Thoracic aorta (tissue), 2 donors: ENCODE measurements at regions not wholly inside any gene's neighbourhood (a gene's known extent, or its start where the extent isn't known, plus 50 kb on each side); places are given as distances from the start of the nearest gene placed in this dataset.

Experiments
- ATAC-seq: fragments of 150-250 bp; one replicate; pipeline ENCODE4 v1.8.0; 2017; ENCODE audit warnings: low read depth; ENCODE audit not compliant: insufficient number of reproducible peaks, low FRiP score
- DNase-seq: peaks from one replicate; pipeline ENCODE4 v3.0.0-alpha.2; 2020; ENCODE audit warnings: low spot score
- H3K27ac ChIP-seq, 2 donors: fragments of 200-600 bp; sonication (generic); 1 replicate in 1 of 2; 2 replicates in 1 of 2; pipeline ENCODE4 v1.5.1; 2016; ENCODE audit warnings: mild to moderate bottlenecking in 2 of 2, moderate library complexity in 2 of 2
- H3K27me3 ChIP-seq: fragments of 200-600 bp; sonication (generic); replicated peaks from 2 replicates; pipeline ENCODE4 v1.6.0; 2016; ENCODE audit warnings: mild to moderate bottlenecking; ENCODE audit not compliant: insufficient read depth
- H3K36me3 ChIP-seq: fragments of 200-600 bp; sonication (generic); one replicate; pipeline ENCODE4 v1.5.1; 2016
- H3K4me1 ChIP-seq, 2 donors: fragments of 200-600 bp; sonication (generic); 1 replicate in 1 of 2; 2 replicates in 1 of 2; pipeline versions ENCODE4 v1.5.1 to v1.6.0; 2016; ENCODE audit warnings: low read depth in 2 of 2, mild to moderate bottlenecking in 1 of 2; ENCODE audit not compliant: control insufficient read depth in 1 of 2
- H3K4me3 ChIP-seq: fragments of 200-600 bp; sonication (generic); 2 replicates; pipeline ENCODE4 v1.5.1; 2016; ENCODE audit warnings: mild to moderate bottlenecking
- H3K9me3 ChIP-seq: fragments of 200-600 bp; sonication (generic); 2 replicates; pipeline ENCODE4 v1.5.1; 2016
- TF ChIP-seq, protein P1 (sequence below): fragments of 200-600 bp; sonication (generic); IDR thresholded peaks from one replicate; pipeline ENCODE4 v1.5.1; 2019; ENCODE audit warnings: antibody characterized with exemption

DNA sequence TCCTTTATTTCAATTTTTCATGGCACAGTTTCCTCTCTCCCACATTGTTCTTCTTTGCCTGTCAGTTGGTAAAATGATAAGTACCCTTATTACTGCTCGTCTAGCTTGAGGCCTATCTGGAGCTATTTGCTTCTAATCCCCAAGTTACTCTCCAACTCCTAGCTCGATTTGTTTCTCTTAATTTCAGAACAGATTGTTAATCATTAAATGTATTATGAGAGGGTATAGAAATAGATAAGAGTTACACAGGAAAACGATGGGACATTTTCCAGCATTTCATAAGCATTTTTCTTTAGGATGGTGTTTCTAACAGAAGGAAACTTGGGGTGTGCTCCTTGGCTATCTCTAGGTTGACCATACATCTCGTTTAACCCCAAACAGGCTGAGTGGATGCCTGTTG lies 540.5 kb upstream of the FZD8 start:
- peak overlapping the region; percentile 50 for H3K4me3 ChIP-seq
- peaks cover 4 to 21% of the 10 kb centered on the region in 2 donors for H3K4me1 ChIP-seq
- TF ChIP-seq, protein P1, sequence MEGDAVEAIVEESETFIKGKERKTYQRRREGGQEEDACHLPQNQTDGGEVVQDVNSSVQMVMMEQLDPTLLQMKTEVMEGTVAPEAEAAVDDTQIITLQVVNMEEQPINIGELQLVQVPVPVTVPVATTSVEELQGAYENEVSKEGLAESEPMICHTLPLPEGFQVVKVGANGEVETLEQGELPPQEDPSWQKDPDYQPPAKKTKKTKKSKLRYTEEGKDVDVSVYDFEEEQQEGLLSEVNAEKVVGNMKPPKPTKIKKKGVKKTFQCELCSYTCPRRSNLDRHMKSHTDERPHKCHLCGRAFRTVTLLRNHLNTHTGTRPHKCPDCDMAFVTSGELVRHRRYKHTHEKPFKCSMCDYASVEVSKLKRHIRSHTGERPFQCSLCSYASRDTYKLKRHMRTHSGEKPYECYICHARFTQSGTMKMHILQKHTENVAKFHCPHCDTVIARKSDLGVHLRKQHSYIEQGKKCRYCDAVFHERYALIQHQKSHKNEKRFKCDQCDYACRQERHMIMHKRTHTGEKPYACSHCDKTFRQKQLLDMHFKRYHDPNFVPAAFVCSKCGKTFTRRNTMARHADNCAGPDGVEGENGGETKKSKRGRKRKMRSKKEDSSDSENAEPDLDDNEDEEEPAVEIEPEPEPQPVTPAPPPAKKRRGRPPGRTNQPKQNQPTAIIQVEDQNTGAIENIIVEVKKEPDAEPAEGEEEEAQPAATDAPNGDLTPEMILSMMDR = no peak
- H3K36me3 ChIP-seq = no peaks in the 10 kb centered on the region
- no peak for ATAC-seq
- no peaks in the 10 kb centered on the region for H3K9me3 ChIP-seq
- DNase-seq = no peak
- no peaks in the 10 kb centered on the region for H3K27me3 ChIP-seq
- H3K27ac ChIP-seq = peak overlapping the region; percentile 7 to 37

DNA sequence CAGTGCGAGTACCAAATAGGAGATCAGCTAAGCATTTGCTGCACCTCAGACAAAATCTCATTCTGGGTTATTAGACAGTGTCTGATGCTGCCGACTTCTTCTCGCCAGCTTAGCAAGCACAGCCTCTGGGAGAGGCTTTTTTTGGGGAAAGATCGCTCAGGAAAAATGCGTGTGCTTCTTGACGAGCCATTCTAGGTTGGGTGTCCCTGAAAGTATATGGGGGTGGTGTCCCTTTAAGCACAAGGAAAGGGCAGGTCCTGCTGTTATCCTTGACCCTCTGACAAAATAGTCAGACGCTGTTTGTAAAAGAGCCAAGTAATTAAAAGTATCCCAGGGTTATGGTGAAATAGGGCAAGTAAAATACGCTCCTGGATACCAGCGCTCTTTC lies 540.1 kb upstream of the FZD8 start:
- Histone ChIP-seq H3K27ac (peak overlapping the region; percentile 7 to 37), H3K4me1 (peaks cover 4 to 18% of the 10 kb centered on the region in 2 donors)
- TF ChIP-seq, protein P1 = no peak

DNA sequence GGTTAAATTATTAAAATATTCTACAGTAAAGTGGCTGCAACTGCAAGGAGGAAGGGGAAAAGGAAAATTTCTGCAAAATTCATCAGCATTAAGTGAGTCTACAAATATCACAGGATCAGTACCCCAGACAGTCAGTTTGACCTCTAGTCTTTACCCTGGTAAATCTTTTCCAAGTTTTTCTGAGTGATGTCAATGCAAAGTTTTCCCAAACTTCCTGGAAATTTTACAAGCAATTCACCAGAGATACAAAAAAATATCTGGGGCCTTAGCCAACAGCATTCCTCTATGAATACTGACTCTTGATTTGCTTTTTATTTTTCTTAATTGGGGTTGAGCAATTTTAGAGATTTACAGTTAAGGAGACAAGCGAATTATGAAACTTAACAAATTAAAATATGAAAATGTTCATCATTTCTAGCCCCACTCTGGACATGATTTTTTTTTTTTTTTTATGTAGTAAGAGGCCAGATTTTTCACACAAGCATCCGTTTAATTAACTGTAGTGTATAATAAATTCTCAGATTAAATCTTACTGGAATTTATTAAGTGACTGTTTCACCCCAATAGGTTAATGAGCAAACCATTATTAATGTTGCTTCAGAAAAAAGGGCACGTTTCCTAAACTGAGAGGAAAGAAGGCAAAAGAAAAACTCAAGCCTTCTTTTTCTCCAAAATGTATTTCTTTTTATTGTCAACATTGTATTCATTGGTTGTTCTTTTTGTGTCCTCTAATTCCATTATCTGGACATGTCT lies 539.5 kb upstream of the FZD8 start:
- H3K27me3 ChIP-seq = no peaks in the 10 kb centered on the region
- TF ChIP-seq, protein P1 = no peak
- DNase-seq (no peak), ATAC-seq (no peak)
- peak overlapping the region; percentile 50 for H3K4me3 ChIP-seq
- no peaks in the 10 kb centered on the region for H3K36me3 ChIP-seq
- peaks cover 4 to 18% of the 10 kb centered on the region in 2 donors for H3K4me1 ChIP-seq
- peak overlapping the region; percentile 7 to 37 for H3K27ac ChIP-seq
- H3K9me3 ChIP-seq = no peaks in the 10 kb centered on the region

More for the DNA sequence above, 540.1 kb upstream of the FZD8 start:
- peak overlapping the region; percentile 50 for H3K4me3 ChIP-seq
- H3K9me3 ChIP-seq = no peaks in the 10 kb centered on the region
- no peaks in the 10 kb centered on the region for H3K27me3 ChIP-seq
- DNase-seq (no peak), ATAC-seq (no peak)
- no peaks in the 10 kb centered on the region for H3K36me3 ChIP-seq

DNA sequence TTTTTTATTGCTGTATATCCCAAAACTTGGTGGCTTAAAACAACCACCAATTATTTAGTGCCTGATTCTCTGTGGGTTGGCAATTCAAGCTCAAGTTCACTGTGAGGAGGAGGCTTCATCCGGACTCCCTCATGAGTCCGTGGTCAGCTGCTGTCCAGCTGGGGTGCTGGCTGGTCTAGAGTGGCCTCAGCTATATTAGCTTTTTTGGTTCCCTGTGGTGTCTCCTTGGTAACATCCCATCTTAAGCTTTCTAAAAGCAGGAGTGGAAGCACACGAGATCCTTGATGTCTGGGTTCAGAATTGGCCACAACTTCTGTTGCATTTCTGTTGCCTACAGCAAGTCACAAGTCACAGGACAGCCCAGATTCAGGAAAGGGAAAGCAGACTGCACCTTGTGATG lies 536.5 kb upstream of the FZD8 start:
- Histone ChIP-seq H3K9me3 (no peaks in the 10 kb centered on the region), H3K4me1 (peaks cover 4 to 18% of the 10 kb centered on the region in 2 donors), H3K27me3 (no peaks in the 10 kb centered on the region), H3K27ac (no peak overlapping the region), H3K36me3 (no peaks in the 10 kb centered on the region), H3K4me3 (no peak overlapping the region)
- ATAC-seq = no peak
- no peak for DNase-seq
- TF ChIP-seq, protein P1 = no peak

DNA sequence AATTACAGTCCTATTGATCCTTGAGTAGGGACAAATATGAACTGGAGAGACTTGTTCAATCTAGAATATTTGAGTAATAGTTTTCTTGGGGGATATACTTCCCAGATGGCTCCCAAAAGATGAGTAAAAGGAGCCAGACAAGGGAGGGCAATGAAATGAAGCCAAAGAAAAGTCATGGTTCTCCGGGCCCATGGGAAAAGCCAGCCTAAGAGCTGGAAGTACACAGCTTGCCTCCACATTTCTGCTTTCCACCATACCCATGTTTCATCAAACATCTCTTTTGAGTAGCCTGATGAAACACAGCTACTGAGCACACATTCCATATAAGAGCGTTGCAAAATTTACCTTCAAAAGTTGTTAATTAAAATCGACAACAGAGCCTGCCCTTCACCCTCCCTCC lies 535.0 kb upstream of the FZD8 start:
- TF ChIP-seq, protein P1 = no peak
- peaks cover 15 to 18% of the 10 kb centered on the region in 2 donors for H3K4me1 ChIP-seq
- no peaks in the 10 kb centered on the region for H3K27me3 ChIP-seq
- no peaks in the 10 kb centered on the region for H3K9me3 ChIP-seq
- DNase-seq (no peak), ATAC-seq (no peak)
- H3K27ac ChIP-seq = no peak overlapping the region
- no peak overlapping the region for H3K4me3 ChIP-seq
- H3K36me3 ChIP-seq = no peaks in the 10 kb centered on the region
